Neural cell (in vitro differentiated cells): ENCODE measurements at regions not wholly inside any gene's neighbourhood (a gene's known extent, or its start where the extent isn't known, plus 50 kb on each side); places are given as distances from the start of the nearest gene placed in this dataset.

Source experiments
- H2AFZ ChIP-seq: fragments of 200-600, 300-800 bp; sonication (generic), shearing (Covaris generic); 2 replicates; pipeline ENCODE4 v1.6.0; 2014; ENCODE audit warnings: low read depth, mild to moderate bottlenecking, antibody characterized with exemption, low read length, moderate library complexity
- H3F3A ChIP-seq: fragments of 200-600 bp; shearing (Covaris generic); 2 replicates; pipeline ENCODE4 v1.6.1; 2016; ENCODE audit warnings: mild to moderate bottlenecking, moderate library complexity, mixed read lengths, antibody characterized with exemption, low read length; ENCODE audit not compliant: insufficient read depth, poor library complexity, severe bottlenecking
- H3K27ac ChIP-seq: fragments of 200-600, 300-800 bp; sonication (generic), shearing (Covaris generic); 2 replicates; pipeline ENCODE4 v1.5.1; 2014; ENCODE audit warnings: mild to moderate bottlenecking, low read length, moderate library complexity
- H3K27me3 ChIP-seq: fragments of 300-800, 200-600 bp; sonication (generic), shearing (Covaris generic); 2 replicates; pipeline ENCODE4 v1.6.0; 2014; ENCODE audit warnings: mild to moderate bottlenecking, low read depth, low read length, moderate library complexity; ENCODE audit not compliant: insufficient read depth
- H3K36me3 ChIP-seq: fragments of 300-800, 200-600 bp; sonication (generic), shearing (Covaris generic); 2 replicates; pipeline ENCODE4 v1.5.1; 2014; ENCODE audit warnings: mild to moderate bottlenecking, antibody characterized with exemption, low read length, moderate library complexity; ENCODE audit not compliant: insufficient read depth
- H3K4me2 ChIP-seq: fragments of 300-800, 200-600 bp; sonication (generic), shearing (Covaris generic); 2 replicates; pipeline ENCODE4 v1.6.0; 2014; ENCODE audit warnings: mild to moderate bottlenecking, low read length
- H3K4me3 ChIP-seq: fragments of 300-800, 200-600 bp; sonication (generic), shearing (Covaris generic); 2 replicates; pipeline ENCODE4 v1.5.1; 2014; ENCODE audit warnings: mild to moderate bottlenecking, low read length, moderate library complexity
- H3K79me2 ChIP-seq: fragments of 200-600 bp; shearing (Covaris generic); replicated peaks from 2 replicates; pipeline ENCODE4 v1.6.0; 2014; ENCODE audit warnings: mild to moderate bottlenecking, low read length, moderate library complexity; ENCODE audit not compliant: insufficient read depth
- H3K9ac ChIP-seq: fragments of 300-800, 200-600 bp; sonication (generic), shearing (Covaris generic); 2 replicates; pipeline ENCODE4 v1.6.1; 2016; ENCODE audit warnings: mild to moderate bottlenecking, low read length, mixed read lengths
- H3K9me2 ChIP-seq: fragments of 200-600 bp; shearing (Covaris generic); 2 replicates; pipeline ENCODE4 v1.6.1; 2016; ENCODE audit warnings: mild to moderate bottlenecking, low read length, mixed read lengths; ENCODE audit not compliant: insufficient read depth
- H3K9me3 ChIP-seq: fragments of 200-600, 300-800 bp; sonication (generic), shearing (Covaris generic); 2 replicates; pipeline ENCODE4 v1.6.1; 2016; ENCODE audit warnings: mild to moderate bottlenecking, mixed run types, low read length, moderate library complexity, mixed read lengths
- H4K20me1 ChIP-seq: fragments of 200-600 bp; shearing (Covaris generic); 2 replicates; pipeline ENCODE4 v1.6.1; 2016; ENCODE audit warnings: mild to moderate bottlenecking, mixed run types; ENCODE audit not compliant: insufficient read depth
- EP300 ChIP-seq: fragments of 450-650 bp; conservative IDR thresholded peaks from 2 replicates; pipeline ENCODE4 v1.6.1; 2014; ENCODE audit warnings: antibody characterized with exemption, mild to moderate bottlenecking, moderate library complexity; ENCODE audit not compliant: poor library complexity, severe bottlenecking
- EZH2 ChIP-seq: fragments of 200-600, 300-800 bp; shearing (Covaris generic), sonication (generic); IDR thresholded peaks from 2 replicates; pipeline ENCODE4 v1.6.1; 2014; ENCODE audit warnings: antibody characterized with exemption, low read length, borderline replicate concordance, mild to moderate bottlenecking; ENCODE audit not compliant: insufficient read depth, poor library complexity, severe bottlenecking
- MXI1 ChIP-seq: fragments of 450-650 bp; conservative IDR thresholded peaks from 2 replicates; pipeline ENCODE4 v1.6.1; 2014; ENCODE audit warnings: antibody characterized with exemption, mild to moderate bottlenecking; ENCODE audit not compliant: poor library complexity, severe bottlenecking
- POLR2AphosphoS5 ChIP-seq: IDR thresholded peaks from 2 replicates; pipeline ENCODE4 v1.6.1; 2012
- RAD21 ChIP-seq: fragments of 450-650 bp; conservative IDR thresholded peaks from 2 replicates; pipeline ENCODE4 v1.6.1; 2014; ENCODE audit warnings: antibody characterized with exemption, mild to moderate bottlenecking, moderate library complexity
- SMC3 ChIP-seq: fragments of 450-650 bp; conservative IDR thresholded peaks from 2 replicates; pipeline ENCODE4 v1.6.1; 2014; ENCODE audit warnings: antibody characterized with exemption, mild to moderate bottlenecking, moderate library complexity; ENCODE audit not compliant: poor library complexity
- TAF1 ChIP-seq: IDR thresholded peaks from 2 replicates; pipeline ENCODE4 v1.6.1; 2012; ENCODE audit warnings: low read depth
- TF ChIP-seq, protein P1 (sequence below): IDR thresholded peaks from 2 replicates; pipeline ENCODE4 v1.6.1; 2012; ENCODE audit warnings: borderline replicate concordance
- TF ChIP-seq, protein P2 (sequence below): fragments of 450-650 bp; IDR thresholded peaks from 2 replicates; pipeline ENCODE4 v1.5.1; 2014; ENCODE audit warnings: antibody characterized with exemption, mild to moderate bottlenecking, moderate library complexity; ENCODE audit not compliant: poor library complexity, severe bottlenecking

DNA sequence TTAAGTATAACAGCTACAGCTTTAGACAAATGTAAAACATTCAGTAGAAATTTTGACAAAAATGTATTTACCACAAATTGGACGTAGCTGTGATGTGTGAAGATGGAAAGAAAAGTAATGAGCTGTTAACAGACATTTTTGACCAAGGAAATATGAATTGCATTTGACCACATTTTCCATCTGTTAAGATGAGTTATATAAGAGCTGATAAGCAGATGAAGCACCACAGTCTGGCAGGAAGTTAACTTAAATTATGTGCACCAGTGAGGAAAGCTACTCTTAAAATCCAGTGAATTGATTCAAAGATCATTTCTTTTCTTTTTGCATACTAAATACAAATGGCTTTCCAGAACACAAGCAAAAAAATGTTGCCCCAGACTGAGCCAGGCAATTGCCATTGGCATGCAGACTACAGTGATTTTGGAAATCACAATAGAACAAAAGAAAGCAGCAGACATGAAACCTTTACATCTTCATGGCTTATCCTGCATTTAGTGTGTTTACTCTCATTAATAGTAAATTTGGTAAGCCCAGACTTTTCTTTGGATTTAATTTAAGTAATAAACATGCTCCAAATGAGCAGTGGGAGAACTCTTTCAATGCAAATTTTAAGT lies 493.7 kb downstream of the TMX3 start:
- Histone ChIP-seq H3K9me3 (no peaks in the 10 kb centered on the region), H3K9ac (no peak overlapping the region), H2AFZ (no peak overlapping the region), H3K27ac (no peak overlapping the region), H3K4me2 (no peak overlapping the region), H4K20me1 (no peaks in the 10 kb centered on the region), H3K36me3 (no peaks in the 10 kb centered on the region), H3F3A (no peaks in the 10 kb centered on the region), H3K9me2 (no peaks in the 10 kb centered on the region), H3K79me2 (no peaks in the 10 kb centered on the region), H3K27me3 (no peaks in the 10 kb centered on the region), H3K4me3 (no peak overlapping the region)
- no peak for TF ChIP-seq RAD21
- TF ChIP-seq, protein P1, sequence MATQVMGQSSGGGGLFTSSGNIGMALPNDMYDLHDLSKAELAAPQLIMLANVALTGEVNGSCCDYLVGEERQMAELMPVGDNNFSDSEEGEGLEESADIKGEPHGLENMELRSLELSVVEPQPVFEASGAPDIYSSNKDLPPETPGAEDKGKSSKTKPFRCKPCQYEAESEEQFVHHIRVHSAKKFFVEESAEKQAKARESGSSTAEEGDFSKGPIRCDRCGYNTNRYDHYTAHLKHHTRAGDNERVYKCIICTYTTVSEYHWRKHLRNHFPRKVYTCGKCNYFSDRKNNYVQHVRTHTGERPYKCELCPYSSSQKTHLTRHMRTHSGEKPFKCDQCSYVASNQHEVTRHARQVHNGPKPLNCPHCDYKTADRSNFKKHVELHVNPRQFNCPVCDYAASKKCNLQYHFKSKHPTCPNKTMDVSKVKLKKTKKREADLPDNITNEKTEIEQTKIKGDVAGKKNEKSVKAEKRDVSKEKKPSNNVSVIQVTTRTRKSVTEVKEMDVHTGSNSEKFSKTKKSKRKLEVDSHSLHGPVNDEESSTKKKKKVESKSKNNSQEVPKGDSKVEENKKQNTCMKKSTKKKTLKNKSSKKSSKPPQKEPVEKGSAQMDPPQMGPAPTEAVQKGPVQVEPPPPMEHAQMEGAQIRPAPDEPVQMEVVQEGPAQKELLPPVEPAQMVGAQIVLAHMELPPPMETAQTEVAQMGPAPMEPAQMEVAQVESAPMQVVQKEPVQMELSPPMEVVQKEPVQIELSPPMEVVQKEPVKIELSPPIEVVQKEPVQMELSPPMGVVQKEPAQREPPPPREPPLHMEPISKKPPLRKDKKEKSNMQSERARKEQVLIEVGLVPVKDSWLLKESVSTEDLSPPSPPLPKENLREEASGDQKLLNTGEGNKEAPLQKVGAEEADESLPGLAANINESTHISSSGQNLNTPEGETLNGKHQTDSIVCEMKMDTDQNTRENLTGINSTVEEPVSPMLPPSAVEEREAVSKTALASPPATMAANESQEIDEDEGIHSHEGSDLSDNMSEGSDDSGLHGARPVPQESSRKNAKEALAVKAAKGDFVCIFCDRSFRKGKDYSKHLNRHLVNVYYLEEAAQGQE: no peak
- TF ChIP-seq MXI1: no peak
- no peak for TF ChIP-seq TAF1
- no peak for TF ChIP-seq SMC3
- TF ChIP-seq POLR2AphosphoS5: no peak
- TF ChIP-seq, protein P2, sequence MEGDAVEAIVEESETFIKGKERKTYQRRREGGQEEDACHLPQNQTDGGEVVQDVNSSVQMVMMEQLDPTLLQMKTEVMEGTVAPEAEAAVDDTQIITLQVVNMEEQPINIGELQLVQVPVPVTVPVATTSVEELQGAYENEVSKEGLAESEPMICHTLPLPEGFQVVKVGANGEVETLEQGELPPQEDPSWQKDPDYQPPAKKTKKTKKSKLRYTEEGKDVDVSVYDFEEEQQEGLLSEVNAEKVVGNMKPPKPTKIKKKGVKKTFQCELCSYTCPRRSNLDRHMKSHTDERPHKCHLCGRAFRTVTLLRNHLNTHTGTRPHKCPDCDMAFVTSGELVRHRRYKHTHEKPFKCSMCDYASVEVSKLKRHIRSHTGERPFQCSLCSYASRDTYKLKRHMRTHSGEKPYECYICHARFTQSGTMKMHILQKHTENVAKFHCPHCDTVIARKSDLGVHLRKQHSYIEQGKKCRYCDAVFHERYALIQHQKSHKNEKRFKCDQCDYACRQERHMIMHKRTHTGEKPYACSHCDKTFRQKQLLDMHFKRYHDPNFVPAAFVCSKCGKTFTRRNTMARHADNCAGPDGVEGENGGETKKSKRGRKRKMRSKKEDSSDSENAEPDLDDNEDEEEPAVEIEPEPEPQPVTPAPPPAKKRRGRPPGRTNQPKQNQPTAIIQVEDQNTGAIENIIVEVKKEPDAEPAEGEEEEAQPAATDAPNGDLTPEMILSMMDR: no peak
- no peak for TF ChIP-seq EZH2
- TF ChIP-seq EP300: no peak

DNA sequence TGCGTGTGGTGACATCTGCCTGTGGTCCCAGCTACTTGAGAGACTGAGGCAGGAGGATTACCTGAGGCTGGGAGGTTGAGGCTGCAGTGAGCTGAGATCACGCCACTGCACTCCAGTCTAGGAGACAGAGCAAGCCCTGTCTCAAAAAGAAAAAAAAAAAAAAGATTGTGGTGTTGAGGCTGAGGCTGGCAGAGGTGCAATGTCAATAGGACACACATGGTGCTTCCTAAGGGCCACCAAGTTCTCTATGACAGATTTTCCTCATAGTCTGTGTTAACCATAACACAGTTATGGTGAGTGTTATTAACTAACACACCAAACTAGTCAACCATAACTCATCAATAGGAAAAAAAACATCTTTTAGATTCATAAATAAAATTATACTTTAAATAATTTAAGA lies 494.4 kb downstream of the TMX3 start:
- no peaks in the 10 kb centered on the region for H3K9me2 ChIP-seq
- H3K9ac ChIP-seq: no peak overlapping the region
- H3K9me3 ChIP-seq: no peaks in the 10 kb centered on the region
- no peaks in the 10 kb centered on the region for H3K79me2 ChIP-seq
- H3K27me3 ChIP-seq: no peaks in the 10 kb centered on the region
- H3K27ac ChIP-seq: no peak overlapping the region
- no peaks in the 10 kb centered on the region for H4K20me1 ChIP-seq
- H3K4me3 ChIP-seq: no peak overlapping the region
- H3F3A ChIP-seq: no peaks in the 10 kb centered on the region
- no peaks in the 10 kb centered on the region for H3K36me3 ChIP-seq
- H2AFZ ChIP-seq: no peak overlapping the region
- H3K4me2 ChIP-seq: no peak overlapping the region
- TF ChIP-seq EP300 (no peak), RAD21 (no peak), TAF1 (no peak), POLR2AphosphoS5 (no peak), SMC3 (no peak), EZH2 (no peak), MXI1 (no peak)
- TF ChIP-seq, protein P2: no peak
- TF ChIP-seq, protein P1: no peak
